ENCODE measurements at regions not wholly inside any gene's neighbourhood (a gene's known extent, or its start where the extent isn't known, plus 50 kb on each side); places are given as distances from the start of the nearest gene placed in this dataset.

- in situ Hi-C loops (cut with MboI; ENCODE audit: low sequenced_read_pairs): no loop called here
Observed at GRCh38 chr6:165835410-165835851, 172.4 kb upstream of the PDE10A start.

- in situ Hi-C loops (cut with MboI; ENCODE audit: low sequenced_read_pairs): no loop called here
Observed at GRCh38 chr6:165834613-165835259, 171.7 kb upstream of the PDE10A start.

- in situ Hi-C loops (cut with MboI; ENCODE audit: low sequenced_read_pairs): no loop called here
Observed at GRCh38 chr6:165833355-165833754, 170.3 kb upstream of the PDE10A start.

- in situ Hi-C loops (cut with MboI; ENCODE audit: low sequenced_read_pairs): no loop called here
Observed at GRCh38 chr6:165831812-165832510, 168.9 kb upstream of the PDE10A start.

GRCh38 chr6:165830761-165831160 is 167.7 kb upstream of the PDE10A start:
- in situ Hi-C loops (cut with MboI; ENCODE audit: low sequenced_read_pairs): no loop called here

GRCh38 chr6:165829376-165829775 is 166.3 kb upstream of the PDE10A start:
- in situ Hi-C loops (cut with MboI; ENCODE audit: low sequenced_read_pairs): no loop called here

GRCh38 chr6:165827190-165827518 is 164.1 kb upstream of the PDE10A start:
- in situ Hi-C loops (cut with MboI; ENCODE audit: low sequenced_read_pairs): no loop called here

- in situ Hi-C loops (cut with MboI; ENCODE audit: low sequenced_read_pairs): no loop called here
Observed at GRCh38 chr6:165826487-165827189, 163.6 kb upstream of the PDE10A start.

- in situ Hi-C loops (cut with MboI; ENCODE audit: low sequenced_read_pairs): no loop called here
Observed at GRCh38 chr6:165825256-165825815, 162.3 kb upstream of the PDE10A start.

- in situ Hi-C loops (cut with MboI; ENCODE audit: low sequenced_read_pairs): no loop called here
Observed at GRCh38 chr6:165823609-165824326, 160.7 kb upstream of the PDE10A start.

GRCh38 chr6:165822501-165822900 is 159.5 kb upstream of the PDE10A start:
- in situ Hi-C loops (cut with MboI; ENCODE audit: low sequenced_read_pairs): no loop called here

GRCh38 chr6:165821754-165822153 is 158.7 kb upstream of the PDE10A start:
- in situ Hi-C loops (cut with MboI; ENCODE audit: low sequenced_read_pairs): no loop called here

- in situ Hi-C loops (cut with MboI; ENCODE audit: low sequenced_read_pairs): no loop called here
Observed at GRCh38 chr6:165820934-165821333, 157.9 kb upstream of the PDE10A start.

- in situ Hi-C loops (cut with MboI; ENCODE audit: low sequenced_read_pairs): no loop called here
Observed at GRCh38 chr6:165820407-165820806, 157.4 kb upstream of the PDE10A start.

GRCh38 chr6:165819394-165819793 is 156.4 kb upstream of the PDE10A start:
- in situ Hi-C loops (cut with MboI; ENCODE audit: low sequenced_read_pairs): no loop called here

GRCh38 chr6:165818200-165818599 is 155.2 kb upstream of the PDE10A start:
- in situ Hi-C loops (cut with MboI; ENCODE audit: low sequenced_read_pairs): no loop called here

GRCh38 chr6:165817771-165818170 is 154.7 kb upstream of the PDE10A start:
- in situ Hi-C loops (cut with MboI; ENCODE audit: low sequenced_read_pairs): no loop called here

- in situ Hi-C loops (cut with MboI; ENCODE audit: low sequenced_read_pairs): no loop called here
Observed at GRCh38 chr6:165817148-165817547, 154.1 kb upstream of the PDE10A start.

- in situ Hi-C loops (cut with MboI; ENCODE audit: low sequenced_read_pairs): no loop called here
Observed at GRCh38 chr6:165814679-165815078, 151.6 kb upstream of the PDE10A start.

GRCh38 chr6:165811512-165811911 is 148.5 kb upstream of the PDE10A start:
- in situ Hi-C loops (cut with MboI; ENCODE audit: low sequenced_read_pairs): no loop called here

- in situ Hi-C loops (cut with MboI; ENCODE audit: low sequenced_read_pairs): no loop called here
Observed at GRCh38 chr6:165808021-165808420, 145.0 kb upstream of the PDE10A start.
